HEK293T (cell line): ENCODE measurements at regions not wholly inside any gene's neighbourhood (a gene's known extent, or its start where the extent isn't known, plus 50 kb on each side); places are given as distances from the start of the nearest gene placed in this dataset.

Source experiments
- CTCF ChIA-PET: fragments of 350-600 bp; formaldehyde crosslinking; extraction: SDS; loops from one replicate; lab custom pipeline; 2021; ENCODE audit warnings: antibody characterized with exemption, inconsistent platforms; lab: Yijun Ruan, JAX
- POLR2A ChIA-PET: fragments of 350-600 bp; formaldehyde crosslinking; extraction: SDS; loops from one replicate; lab custom pipeline; 2020; ENCODE audit warnings: antibody characterized with exemption, inconsistent platforms; lab: Yijun Ruan, JAX
- DNase-seq: peaks from one replicate; pipeline ENCODE4 v3.0.0; 2012; ENCODE audit warnings: mixed read lengths; ENCODE audit errors: extremely low spot score
- ARNT ChIP-seq: fragments of 450-650 bp; IDR thresholded peaks from 2 replicates; pipeline ENCODE4 v1.6.1; 2017; ENCODE audit warnings: mild to moderate bottlenecking
- BHLHE40 ChIP-seq: fragments of 450-650 bp; IDR thresholded peaks from 2 replicates; pipeline ENCODE4 v1.6.1; 2016; ENCODE audit warnings: mild to moderate bottlenecking, moderate library complexity, borderline replicate concordance
- CTBP1 ChIP-seq: fragments of 450-650 bp; IDR thresholded peaks from 2 replicates; pipeline ENCODE4 v1.6.1; 2016; ENCODE audit warnings: borderline replicate concordance
- ELF4 ChIP-seq: fragments of 450-650 bp; IDR thresholded peaks from 2 replicates; pipeline ENCODE4 v1.6.1; 2017; ENCODE audit warnings: antibody characterized with exemption
- FOXA1 ChIP-seq: fragments of 450-650 bp; IDR thresholded peaks from 2 replicates; pipeline ENCODE4 v1.6.1; 2016; ENCODE audit warnings: mild to moderate bottlenecking
- FOXK2 ChIP-seq: fragments of 450-650 bp; IDR thresholded peaks from 2 replicates; pipeline ENCODE4 v1.6.1; 2016; ENCODE audit warnings: mild to moderate bottlenecking
- FOXM1 ChIP-seq: fragments of 450-650 bp; IDR thresholded peaks from 2 replicates; pipeline ENCODE4 v1.6.1; 2017; ENCODE audit warnings: mild to moderate bottlenecking, borderline replicate concordance
- HDGF ChIP-seq: fragments of 450-650 bp; IDR thresholded peaks from 2 replicates; pipeline ENCODE4 v1.6.1; 2017; ENCODE audit warnings: antibody characterized with exemption, borderline replicate concordance
- L3MBTL2 ChIP-seq: fragments of 450-650 bp; conservative IDR thresholded peaks from 2 replicates; pipeline ENCODE4 v1.6.1; 2016; ENCODE audit warnings: mild to moderate bottlenecking
- LEF1 ChIP-seq: fragments of 450-650 bp; IDR thresholded peaks from 2 replicates; pipeline ENCODE4 v1.6.1; 2017; ENCODE audit warnings: mild to moderate bottlenecking, borderline replicate concordance
- NFRKB ChIP-seq: fragments of 450-650 bp; IDR thresholded peaks from 2 replicates; pipeline ENCODE4 v1.6.1; 2016; ENCODE audit warnings: mild to moderate bottlenecking, moderate library complexity
- SP1 ChIP-seq: fragments of 450-650 bp; IDR thresholded peaks from 2 replicates; pipeline ENCODE4 v1.6.1; 2017
- SUZ12 ChIP-seq: fragments of 450-650 bp; IDR thresholded peaks from 2 replicates; pipeline ENCODE4 v1.6.1; 2016; ENCODE audit warnings: mild to moderate bottlenecking
- TARDBP ChIP-seq: fragments of 450-650 bp; IDR thresholded peaks from 2 replicates; pipeline ENCODE4 v1.6.1; 2016
- ZNF384 ChIP-seq: fragments of 450-650 bp; IDR thresholded peaks from 2 replicates; pipeline ENCODE4 v1.6.1; 2016
- TF ChIP-seq, protein P1 (sequence below): fragments of 450-650 bp; IDR thresholded peaks from 2 replicates; pipeline ENCODE4 v1.6.1; 2016

DNA sequence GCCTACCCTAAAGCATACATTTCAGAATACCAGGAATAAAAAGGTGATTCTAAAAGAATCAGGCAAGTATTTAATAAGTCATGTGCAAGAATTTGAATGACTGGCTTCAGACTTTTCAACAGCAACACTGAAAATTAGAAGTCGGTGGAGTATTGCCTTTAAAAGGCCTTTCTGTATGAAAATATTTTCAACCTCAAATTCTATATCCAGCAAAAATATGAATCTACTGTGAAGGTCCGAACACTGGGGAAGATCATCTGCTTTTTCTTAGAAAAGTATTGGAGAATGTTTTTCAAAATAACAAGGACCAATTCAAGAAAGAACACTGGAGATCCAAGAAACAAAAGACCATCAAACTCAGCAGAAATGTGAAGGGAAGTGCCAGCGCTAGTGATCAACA, 459.5 kb upstream of the KLF12 start:
- no peak for DNase-seq
- TF ChIP-seq CTBP1: no peak
- TF ChIP-seq HDGF: no peak
- CTCF ChIA-PET: no interaction called here
- POLR2A ChIA-PET: interaction anchor here (1.2 kb wide), 1 partner anchor 168 kb away, joined by 3 read pairs; no protein-coding TSS in a partner anchor

- no peak for TF ChIP-seq L3MBTL2
- no peak for TF ChIP-seq FOXK2
- TF ChIP-seq TARDBP: no peak
- TF ChIP-seq FOXA1: no peak
- no peak for TF ChIP-seq NFRKB
- no peak for TF ChIP-seq HDGF
- no peak for TF ChIP-seq SUZ12
- TF ChIP-seq BHLHE40: no peak
- no peak for TF ChIP-seq CTBP1
- no peak for TF ChIP-seq LEF1
- TF ChIP-seq ELF4: no peak
- TF ChIP-seq FOXM1: no peak
- TF ChIP-seq SP1: no peak
- no peak for DNase-seq
- ChIA-PET CTCF (no interaction called here), POLR2A (no interaction called here)
These were observed 452.6 kb upstream of the KLF12 start for GRCh38 chr13:74586847-74587246.

DNA sequence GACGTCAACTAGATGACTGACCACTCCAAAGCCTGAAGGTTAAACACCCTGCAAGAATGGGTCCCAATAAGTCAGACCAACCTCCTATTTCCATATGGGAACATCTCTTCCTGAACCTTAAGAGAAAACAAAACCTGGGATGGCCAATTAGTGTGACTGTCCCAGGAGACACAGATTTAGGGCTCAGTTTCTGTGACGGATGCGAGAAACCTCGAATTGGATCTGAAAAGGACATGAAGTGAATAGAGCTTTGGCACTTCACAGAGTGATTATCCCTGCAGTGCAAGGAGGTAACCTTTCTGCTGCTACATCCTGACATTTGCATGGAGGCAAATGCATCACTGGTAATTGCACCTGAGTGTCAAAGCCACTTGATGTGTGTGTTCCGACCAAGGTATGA, 442.2 kb upstream of the KLF12 start:
- CTCF ChIA-PET: interaction anchor here (0.6 to 1.6 kb wide), 4 partner anchors 42 to 643 kb away, joined by 3 read pairs; no protein-coding TSS in a partner anchor
- POLR2A ChIA-PET: no interaction called here
- TF ChIP-seq ZNF384 (no peak), FOXM1 (no peak)
- no peak for DNase-seq

GRCh38 chr13:74575729-74576125, 441.5 kb upstream of the KLF12 start:
- ChIA-PET POLR2A (no interaction called here), CTCF (interaction anchor here (0.6 kb wide), 1 partner anchor 502 kb away, joined by 3 read pairs; no protein-coding TSS in a partner anchor)
- 0 out of 2 replicates have a peak, but pooled peaks have one; percentile 23 for TF ChIP-seq ARNT
- no peak for TF ChIP-seq NFRKB
- DNase-seq: peak; percentile 86

DNA sequence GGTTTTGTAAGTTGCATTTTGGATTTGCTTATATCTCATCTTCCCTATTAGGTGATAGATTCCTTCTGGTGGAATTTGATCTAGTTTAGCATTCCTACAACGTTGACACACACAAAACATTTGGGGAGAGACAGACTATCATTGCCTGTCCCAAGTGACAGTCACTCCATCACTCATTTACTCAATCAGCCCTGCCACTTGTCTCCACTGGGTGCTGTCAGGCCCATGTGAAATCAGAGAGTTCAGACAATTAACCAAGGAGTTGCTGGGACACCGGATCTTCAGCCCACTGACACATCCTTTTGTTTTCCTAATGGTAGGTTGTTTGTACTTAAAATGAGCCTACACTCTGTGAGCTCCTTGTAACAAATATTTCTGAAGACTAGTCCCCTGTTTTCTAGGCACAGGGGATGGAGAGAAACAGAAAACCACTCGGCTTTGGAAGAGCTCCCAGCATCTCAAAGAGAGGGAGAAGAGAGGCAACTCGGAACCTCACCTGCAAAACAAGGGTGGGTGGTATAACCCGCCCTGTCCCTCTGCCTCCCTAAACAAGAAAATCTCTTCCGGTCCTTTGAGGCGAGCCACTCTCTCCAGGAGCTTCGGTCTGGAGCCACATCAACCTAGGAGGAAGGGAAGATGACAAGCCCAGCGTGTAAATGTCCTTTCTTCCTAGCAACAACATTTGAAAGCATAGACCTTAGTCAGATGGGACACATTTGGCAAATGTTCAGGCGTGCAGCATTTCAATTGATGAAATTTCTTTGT, 440.9 kb upstream of the KLF12 start:
- CTCF ChIA-PET: no interaction called here
- TF ChIP-seq L3MBTL2 (0 out of 2 replicates have a peak, but pooled peaks have one; percentile 17), FOXM1 (no peak)
- TF ChIP-seq, protein P1, sequence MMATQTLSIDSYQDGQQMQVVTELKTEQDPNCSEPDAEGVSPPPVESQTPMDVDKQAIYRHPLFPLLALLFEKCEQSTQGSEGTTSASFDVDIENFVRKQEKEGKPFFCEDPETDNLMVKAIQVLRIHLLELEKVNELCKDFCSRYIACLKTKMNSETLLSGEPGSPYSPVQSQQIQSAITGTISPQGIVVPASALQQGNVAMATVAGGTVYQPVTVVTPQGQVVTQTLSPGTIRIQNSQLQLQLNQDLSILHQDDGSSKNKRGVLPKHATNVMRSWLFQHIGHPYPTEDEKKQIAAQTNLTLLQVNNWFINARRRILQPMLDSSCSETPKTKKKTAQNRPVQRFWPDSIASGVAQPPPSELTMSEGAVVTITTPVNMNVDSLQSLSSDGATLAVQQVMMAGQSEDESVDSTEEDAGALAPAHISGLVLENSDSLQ: peak; percentile 71
- peak; percentile 31 for DNase-seq
- POLR2A ChIA-PET: no interaction called here

- ChIA-PET CTCF (interaction anchor here (0.5 to 1.5 kb wide), 10 partner anchors 10 to 819 kb away, joined by 3 to 7 read pairs (median 3); no protein-coding TSS in a partner anchor), POLR2A (interaction anchor here (1.0 kb wide), 1 partner anchor 116 kb away, joined by 3 read pairs; no protein-coding TSS in a partner anchor)
- DNase-seq: peak; percentile 56
- no peak for TF ChIP-seq NFRKB
- no peak for TF ChIP-seq L3MBTL2
- no peak for TF ChIP-seq BHLHE40
These were observed 439.4 kb upstream of the KLF12 start for GRCh38 chr13:74573654-74574053.

GRCh38 chr13:74571811-74572210, 437.6 kb upstream of the KLF12 start:
- CTCF ChIA-PET: interaction anchor here (0.5 kb wide), 1 partner anchor 175 kb away, joined by 3 read pairs; no protein-coding TSS in a partner anchor
- no peak for TF ChIP-seq TARDBP
- no peak for TF ChIP-seq NFRKB
- TF ChIP-seq HDGF: no peak
- no peak for TF ChIP-seq ARNT
- TF ChIP-seq FOXK2: no peak
- no peak for TF ChIP-seq LEF1
- TF ChIP-seq SP1: no peak
- TF ChIP-seq ZNF384: no peak
- TF ChIP-seq, protein P1: no peak
- TF ChIP-seq L3MBTL2: no peak
- TF ChIP-seq ELF4: no peak
- TF ChIP-seq CTBP1: no peak
- no peak for TF ChIP-seq BHLHE40
- TF ChIP-seq FOXA1: no peak
- no peak for DNase-seq
- POLR2A ChIA-PET: no interaction called here

DNA sequence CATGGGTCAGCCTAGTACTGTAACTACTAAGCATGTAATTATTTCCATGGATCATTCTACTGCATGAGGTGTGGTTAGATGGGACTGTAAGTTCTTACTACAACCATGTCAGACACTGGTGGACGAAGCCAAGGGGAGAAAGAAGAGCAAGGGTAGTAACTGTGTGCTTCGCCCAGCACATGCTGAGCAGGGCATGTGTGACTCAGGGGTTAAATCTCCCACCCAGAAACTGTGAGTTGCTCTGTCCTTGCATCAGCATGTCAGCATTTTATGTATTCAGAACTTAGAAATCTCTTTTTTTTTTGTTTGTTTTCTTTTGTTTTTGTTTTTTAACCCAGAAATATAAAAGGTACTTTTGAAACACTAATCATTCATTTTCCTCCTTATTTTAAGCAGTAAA, 436.6 kb upstream of the KLF12 start:
- ChIA-PET POLR2A (no interaction called here), CTCF (no interaction called here)
- TF ChIP-seq L3MBTL2 (peak; percentile 44; the same call in 1 of the 2 replicates), FOXK2 (no peak)
- no peak for DNase-seq
